Mammary epithelial cell (primary cell): ENCODE measurements at regions not wholly inside any gene's neighbourhood (a gene's known extent, or its start where the extent isn't known, plus 50 kb on each side); places are given as distances from the start of the nearest gene placed in this dataset.
"Not testable (repeated sequence)": the region's sequence is repeated elsewhere in the genome, so short reads cannot be mapped to it uniquely, and the experiment has no call there.

Experiments used
- EZH2 ChIP-seq: IDR thresholded peaks from 2 replicates; pipeline ENCODE4 v1.6.1; 2012; ENCODE audit warnings: low read length, inconsistent platforms, borderline replicate concordance
- TF ChIP-seq, protein P1 (sequence below), 2 donors: IDR thresholded peaks in 1 of 2; conservative IDR thresholded peaks in 1 of 2; 2 replicates each; pipeline ENCODE4 v1.5.1; 2011 to 2012; ENCODE audit warnings: inconsistent platforms in 2 of 2, low read length in 2 of 2, mild to moderate bottlenecking in 2 of 2, control low read depth in 1 of 2, low read depth in 1 of 2; ENCODE audit not compliant: insufficient read depth in 1 of 2; ENCODE audit errors: extremely low read depth in 1 of 2

GRCh38 chr15:20021351-20021750 is 520.2 kb downstream of the GOLGA6L6 start:
- TF ChIP-seq, protein P1, sequence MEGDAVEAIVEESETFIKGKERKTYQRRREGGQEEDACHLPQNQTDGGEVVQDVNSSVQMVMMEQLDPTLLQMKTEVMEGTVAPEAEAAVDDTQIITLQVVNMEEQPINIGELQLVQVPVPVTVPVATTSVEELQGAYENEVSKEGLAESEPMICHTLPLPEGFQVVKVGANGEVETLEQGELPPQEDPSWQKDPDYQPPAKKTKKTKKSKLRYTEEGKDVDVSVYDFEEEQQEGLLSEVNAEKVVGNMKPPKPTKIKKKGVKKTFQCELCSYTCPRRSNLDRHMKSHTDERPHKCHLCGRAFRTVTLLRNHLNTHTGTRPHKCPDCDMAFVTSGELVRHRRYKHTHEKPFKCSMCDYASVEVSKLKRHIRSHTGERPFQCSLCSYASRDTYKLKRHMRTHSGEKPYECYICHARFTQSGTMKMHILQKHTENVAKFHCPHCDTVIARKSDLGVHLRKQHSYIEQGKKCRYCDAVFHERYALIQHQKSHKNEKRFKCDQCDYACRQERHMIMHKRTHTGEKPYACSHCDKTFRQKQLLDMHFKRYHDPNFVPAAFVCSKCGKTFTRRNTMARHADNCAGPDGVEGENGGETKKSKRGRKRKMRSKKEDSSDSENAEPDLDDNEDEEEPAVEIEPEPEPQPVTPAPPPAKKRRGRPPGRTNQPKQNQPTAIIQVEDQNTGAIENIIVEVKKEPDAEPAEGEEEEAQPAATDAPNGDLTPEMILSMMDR (conservative IDR thresholded peaks at IDR 0.05 in 1 of 2, IDR thresholded peaks at IDR 0.05 in 1 of 2; ENCODE audit: extremely low read depth in 1 of 2, insufficient read depth in 1 of 2, low read depth in 1 of 2, low read length in 2 of 2): not testable (repeated sequence)
- TF ChIP-seq EZH2: not testable (repeated sequence)
